Stimulated activated CD4-positive, alpha-beta T cell treated with anti-CD3 and anti-CD28 coated beads, Interleukin-2, amount 100 ng/mL, for 48 hours (primary cell): ENCODE measurements at regions not wholly inside any gene's neighbourhood (a gene's known extent, or its start where the extent isn't known, plus 50 kb on each side); places are given as distances from the start of the nearest gene placed in this dataset.

Experiments used
- DNase-seq, 2 donors: peaks; one replicate each; pipeline ENCODE4 v3.0.0-alpha.2; 2020

DNA sequence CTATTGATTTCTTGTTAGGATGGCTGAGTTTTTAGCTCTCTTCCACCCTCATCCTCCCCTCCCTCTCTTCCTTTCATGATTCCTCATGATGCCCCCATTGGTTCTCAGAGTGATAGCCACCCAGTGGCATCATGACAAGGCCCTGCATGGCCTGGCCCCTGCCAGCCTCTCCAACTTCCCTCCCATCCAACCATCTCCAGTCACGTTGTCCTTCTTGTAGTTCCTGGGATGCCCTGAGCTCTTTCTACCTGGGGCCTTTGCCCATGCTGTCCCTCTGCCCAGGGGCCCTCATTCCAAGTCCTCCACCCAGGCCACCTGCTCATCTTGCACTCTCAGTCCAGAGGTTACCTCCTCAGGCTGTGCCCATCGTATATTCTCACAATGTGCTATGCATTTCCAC, 247.5 kb downstream of the TFCP2L1 start:
- DNase-seq: no peak

- no peak for DNase-seq
Observed at GRCh38 chr2:121038031-121038430, 247.0 kb downstream of the TFCP2L1 start.

- no peak for DNase-seq
Observed at GRCh38 chr2:121038431-121038830, 246.6 kb downstream of the TFCP2L1 start.

DNA sequence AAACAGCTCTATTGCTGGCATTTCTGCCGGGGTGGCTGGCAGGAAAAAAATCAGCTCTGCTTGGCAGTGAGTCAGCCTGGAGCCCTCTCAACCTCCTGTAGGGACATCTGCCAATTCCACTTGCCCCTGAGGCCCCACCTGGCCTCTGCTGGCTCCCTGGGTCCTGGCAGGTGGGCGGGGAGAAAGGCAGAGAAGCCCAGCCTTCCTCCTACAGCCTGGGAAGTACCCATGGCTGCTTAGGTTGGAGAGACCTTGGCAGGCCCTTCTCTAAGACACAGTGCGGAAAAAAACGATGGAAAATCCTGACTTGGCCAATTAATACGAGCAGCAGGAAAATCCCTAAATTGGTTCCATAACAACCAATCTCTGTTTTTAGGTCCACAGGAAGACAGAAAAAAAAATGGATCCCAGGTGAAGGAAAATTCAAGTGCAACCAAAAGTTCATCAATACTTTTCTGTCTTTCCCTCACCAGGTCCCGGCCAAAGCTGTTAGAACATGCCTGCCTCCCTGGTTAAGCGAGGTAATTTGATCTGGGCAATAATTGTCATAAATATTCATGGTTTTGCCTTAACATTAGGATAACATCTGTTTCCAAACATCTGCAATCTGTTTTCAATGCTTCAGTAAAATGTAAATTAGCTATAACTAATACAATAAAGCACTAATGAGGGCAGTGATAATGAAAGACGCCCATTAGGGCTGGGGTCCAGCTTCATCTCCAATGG, 245.9 kb downstream of the TFCP2L1 start:
- no peak for DNase-seq

GRCh38 chr2:121039679-121040078, 245.3 kb downstream of the TFCP2L1 start:
- DNase-seq: no peak

- no peak for DNase-seq
Observed at GRCh38 chr2:121041516-121041915, 243.5 kb downstream of the TFCP2L1 start.

GRCh38 chr2:121043061-121043826, 241.8 kb downstream of the TFCP2L1 start:
- DNase-seq: no peak

GRCh38 chr2:121043827-121044222, 241.2 kb downstream of the TFCP2L1 start:
- DNase-seq: no peak

DNA sequence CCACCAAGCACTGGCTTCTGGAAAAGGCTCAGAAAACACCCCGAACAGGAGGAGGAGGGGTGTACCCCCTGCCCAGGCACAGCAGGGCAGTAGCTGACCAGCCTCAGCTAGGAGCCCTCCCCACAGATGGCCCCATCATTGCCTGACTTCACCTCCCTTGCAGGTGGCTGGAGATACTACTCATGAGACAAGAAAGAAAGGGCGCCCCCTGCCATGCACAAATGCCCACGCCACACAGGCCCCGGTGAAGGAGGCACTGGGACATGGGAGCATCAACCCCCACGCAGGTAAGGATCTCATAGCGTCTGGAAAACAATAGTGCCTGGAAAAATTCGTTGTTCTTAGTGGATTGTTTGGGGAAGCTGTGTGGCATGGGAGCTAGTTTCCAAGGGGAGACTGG, 240.6 kb downstream of the TFCP2L1 start:
- DNase-seq: no peak

- no peak for DNase-seq
Observed at GRCh38 chr2:121045245-121045644, 239.8 kb downstream of the TFCP2L1 start.

- no peak for DNase-seq
Observed at GRCh38 chr2:121046335-121046734, 238.7 kb downstream of the TFCP2L1 start.

- no peak for DNase-seq
Observed at GRCh38 chr2:121047383-121047782, 237.6 kb downstream of the TFCP2L1 start.

GRCh38 chr2:121049131-121049530, 235.9 kb downstream of the TFCP2L1 start:
- DNase-seq: no peak

GRCh38 chr2:121049950-121050585, 234.9 kb downstream of the TFCP2L1 start:
- DNase-seq: no peak

DNA sequence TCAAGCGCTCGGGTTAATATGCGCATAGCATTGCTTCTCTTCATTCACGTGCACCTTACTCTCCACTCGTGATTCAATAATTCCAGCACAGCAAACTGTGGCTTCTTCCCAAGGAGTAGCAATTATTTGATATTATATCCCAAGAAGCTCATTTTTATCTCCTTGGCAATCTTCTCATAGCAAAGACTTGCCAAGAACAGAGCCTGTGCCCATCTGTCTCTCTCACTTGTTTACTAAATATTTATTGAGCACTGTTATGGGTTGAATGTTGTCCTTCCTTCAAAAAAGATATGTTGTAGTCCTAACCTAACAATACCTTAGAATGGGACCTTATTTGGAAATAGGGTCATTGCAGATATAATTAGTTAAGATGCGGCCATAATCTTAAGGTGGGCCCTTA, 233.7 kb downstream of the TFCP2L1 start:
- DNase-seq: no peak

GRCh38 chr2:121052023-121052422, 233.0 kb downstream of the TFCP2L1 start:
- no peak for DNase-seq

DNA sequence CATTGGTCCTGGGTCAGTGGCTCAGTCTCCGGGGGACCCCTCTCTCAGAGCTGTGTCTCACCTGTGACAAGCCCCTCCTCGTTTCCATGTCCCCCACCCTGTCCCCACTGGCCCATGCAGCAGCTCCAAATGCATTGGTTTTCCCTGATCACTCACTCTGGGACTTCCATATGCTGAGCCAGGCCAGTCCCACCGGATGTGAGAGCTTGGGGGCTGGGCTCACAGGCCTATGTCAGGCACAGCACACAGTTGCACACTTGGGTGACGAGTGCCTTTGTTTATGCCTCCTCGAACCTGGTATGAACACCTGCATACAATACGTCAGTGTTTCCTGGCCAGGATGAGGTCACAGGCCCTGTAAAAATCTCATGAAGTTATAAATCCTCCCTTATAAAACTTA, 232.5 kb downstream of the TFCP2L1 start:
- no peak for DNase-seq

DNA sequence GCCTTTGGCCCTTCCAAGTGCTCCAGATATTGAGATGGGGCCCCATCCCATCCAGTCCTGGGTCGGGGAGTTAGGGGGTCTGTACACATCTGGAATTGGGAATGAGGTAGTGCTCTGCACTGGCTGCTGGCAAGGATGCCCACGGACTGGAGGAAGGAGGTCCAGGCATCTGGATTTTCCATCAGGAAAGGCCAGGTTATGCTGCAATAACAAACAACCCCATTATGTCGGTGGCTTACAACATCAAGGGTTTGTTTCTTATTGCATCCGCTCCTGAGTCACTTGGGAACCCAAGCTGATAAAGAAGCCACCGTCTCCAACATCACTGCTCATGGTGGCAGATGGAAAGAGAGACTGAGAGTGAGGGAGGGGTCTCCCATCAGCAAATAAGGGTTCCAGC, 229.9 kb downstream of the TFCP2L1 start:
- no peak for DNase-seq

GRCh38 chr2:121055501-121055900, 229.5 kb downstream of the TFCP2L1 start:
- DNase-seq: no peak

GRCh38 chr2:121058852-121059558, 226.0 kb downstream of the TFCP2L1 start:
- no peak for DNase-seq

DNA sequence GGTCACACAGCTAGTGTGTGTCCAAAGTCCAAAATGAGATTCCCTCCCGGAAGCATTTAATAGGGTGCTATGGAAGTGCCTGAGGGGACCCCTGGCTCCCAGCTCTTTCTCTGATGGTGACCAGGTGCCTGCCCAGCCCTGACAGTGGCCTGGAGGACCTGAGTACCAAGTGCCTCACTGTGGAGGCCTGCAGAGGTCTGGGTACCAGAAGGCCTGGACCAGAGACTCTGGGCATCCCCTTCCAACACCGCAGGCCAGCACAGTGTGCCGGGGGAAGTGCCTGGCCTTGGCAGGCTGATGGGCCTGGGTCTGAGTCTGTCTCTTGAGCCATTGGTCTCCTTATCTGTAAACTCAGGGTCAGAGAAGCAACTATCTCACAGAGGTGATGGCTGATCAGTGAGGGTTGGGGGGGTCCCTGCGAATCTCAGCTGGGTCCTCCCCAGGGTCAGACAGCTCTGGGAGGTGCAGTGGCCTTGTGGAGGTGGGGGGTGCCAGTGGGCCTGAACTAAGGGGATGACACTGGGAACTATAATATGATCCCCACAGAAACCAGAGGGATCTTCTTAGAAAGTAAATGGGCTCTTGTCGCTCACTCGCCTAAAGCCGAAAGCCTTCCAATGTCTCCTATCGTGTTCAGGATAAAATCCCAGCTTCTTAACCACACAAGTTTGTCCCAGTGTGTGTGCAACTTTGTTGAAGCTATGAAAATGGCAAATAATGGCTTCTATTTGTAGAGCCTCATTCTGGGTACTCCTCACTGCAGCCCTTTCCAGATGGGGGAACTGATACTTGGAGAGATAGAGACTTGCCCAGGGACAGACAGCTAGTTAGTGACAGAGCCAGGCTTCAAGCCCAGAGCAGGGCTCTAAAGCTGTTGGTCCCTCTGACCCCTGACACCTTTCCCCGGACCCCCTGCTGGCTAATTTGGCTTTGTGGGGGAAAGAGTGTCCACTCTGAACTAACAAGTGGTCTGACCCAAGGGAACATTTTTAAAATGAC, 225.1 kb downstream of the TFCP2L1 start:
- no peak for DNase-seq

- no peak for DNase-seq
Observed at GRCh38 chr2:121061633-121062032, 223.4 kb downstream of the TFCP2L1 start.
